B cell (primary cell): ENCODE measurements at regions not wholly inside any gene's neighbourhood (a gene's known extent, or its start where the extent isn't known, plus 50 kb on each side); places are given as distances from the start of the nearest gene placed in this dataset.

Experiments used
- ATAC-seq: fragments of 200-7000 bp; cut with Tn5 transposase; one replicate; pipeline ENCODE4 v1.10.0; 2021; ENCODE audit warnings: low read depth, mild to moderate bottlenecking, moderate number of reproducible peaks, moderate library complexity
- CTCF ChIA-PET: fragments of 350-600 bp; sonication (Branson Sonifier 250); formaldehyde crosslinking; loops from one replicate; lab custom pipeline; 2021; ENCODE audit warnings: antibody characterized with exemption, inconsistent platforms; lab: Charles Lee
- POLR2A ChIA-PET: fragments of 350-600 bp; sonication (Branson Sonifier 250); formaldehyde crosslinking; loops from one replicate; lab custom pipeline; 2021; ENCODE audit warnings: antibody characterized with exemption; lab: Charles Lee
- DNase-seq: peaks from one replicate; pipeline ENCODE4 v3.0.0; 2013
- H2AFZ ChIP-seq: 2 replicates; pipeline ENCODE4 v1.6.1; 2012; ENCODE audit warnings: mild to moderate bottlenecking, low read depth, low read length; ENCODE audit not compliant: insufficient read depth, poor library complexity, severe bottlenecking
- H3K27ac ChIP-seq, 2 donors: 1 replicate in 1 of 2; 2 replicates in 1 of 2; pipeline ENCODE4 v1.5.1; 2012 to 2013; ENCODE audit warnings: low read length in 2 of 2, mild to moderate bottlenecking in 2 of 2, moderate library complexity in 1 of 2
- H3K27me3 ChIP-seq, 4 experiments: fragments of 200-600 bp in 1 of 4; sonication (generic) in 1 of 4; replicated peaks in 1 of 4; 1 replicate in 2 of 4; 2 replicates in 2 of 4; pipeline versions ENCODE4 v1.6.1 to v1.7.0; 2013 to 2016; ENCODE audit warnings: low read length in 3 of 4, mild to moderate bottlenecking in 2 of 4, mixed read lengths in 1 of 4, moderate library complexity in 1 of 4; ENCODE audit not compliant: insufficient read depth in 4 of 4, control insufficient read depth in 3 of 4; ENCODE audit errors: control extremely low read depth in 1 of 4
- H3K36me3 ChIP-seq, 2 experiments: replicated peaks in 1 of 2; 1 replicate in 1 of 2; 2 replicates in 1 of 2; pipeline versions ENCODE4 v1.6.1 to v1.7.1; 2013; ENCODE audit warnings: low read length in 1 of 2; ENCODE audit not compliant: insufficient read depth in 2 of 2, control insufficient read depth in 1 of 2; ENCODE audit errors: control extremely low read depth in 1 of 2, extremely low read depth in 1 of 2
- H3K4me1 ChIP-seq, 2 donors: fragments of 200-600 bp in 1 of 2; sonication (generic) in 1 of 2; 1 replicate in 1 of 2; 2 replicates in 1 of 2; pipeline versions ENCODE4 v1.5.1 to v1.6.1; 2013 to 2017; ENCODE audit warnings: low read length in 2 of 2; ENCODE audit not compliant: control insufficient read depth in 2 of 2, insufficient read depth in 2 of 2
- H3K4me2 ChIP-seq: replicated peaks from 2 replicates; pipeline ENCODE3; 2012; ENCODE audit warnings: mild to moderate bottlenecking, low read depth, low read length; ENCODE audit not compliant: poor library complexity, severe bottlenecking
- H3K4me3 ChIP-seq, 5 experiments: fragments of 200-600 bp in 1 of 5; sonication (generic) in 1 of 5; 1 replicate in 3 of 5; 2 replicates in 2 of 5; pipeline versions ENCODE4 v1.5.1 to v1.7.0; 2011 to 2016; ENCODE audit warnings: low read length in 4 of 5, mild to moderate bottlenecking in 4 of 5, low read depth in 2 of 5, control low read depth in 1 of 5, moderate library complexity in 1 of 5; ENCODE audit not compliant: insufficient read depth in 1 of 5; ENCODE audit errors: control extremely low read depth in 1 of 5, extremely low read depth in 1 of 5
- H3K79me2 ChIP-seq: fragments of 200-600 bp; sonication (generic); one replicate; pipeline ENCODE4 v1.6.0; 2016; ENCODE audit warnings: low read length; ENCODE audit not compliant: control insufficient read depth, insufficient read depth
- H3K9ac ChIP-seq: fragments of 200-600 bp; sonication (generic); 2 replicates; pipeline ENCODE4 v1.6.1; 2017; ENCODE audit warnings: mild to moderate bottlenecking, low read length, moderate library complexity
- H3K9me3 ChIP-seq, 3 donors: one replicate each; pipeline versions ENCODE4 v1.6.1 to v1.7.1; 2013; ENCODE audit warnings: low read length in 2 of 3; ENCODE audit not compliant: control insufficient read depth in 2 of 3, insufficient read depth in 1 of 3; ENCODE audit errors: control extremely low read depth in 1 of 3
- H4K20me1 ChIP-seq: 2 replicates; pipeline ENCODE4 v1.6.0; 2012; ENCODE audit warnings: mild to moderate bottlenecking, low read length; ENCODE audit not compliant: insufficient read depth, control insufficient read depth, poor library complexity, severe bottlenecking
- H3K27ac Mint-ChIP-seq: one replicate; pipeline ENCODE4 v1.8.0; 2021; ENCODE audit warnings: mixed read lengths
- H3K27me3 Mint-ChIP-seq: one replicate; pipeline ENCODE4 v1.8.0; 2021; ENCODE audit warnings: mixed read lengths
- H3K4me1 Mint-ChIP-seq: one replicate; pipeline ENCODE4 v1.8.0; 2021; ENCODE audit warnings: mixed read lengths
- H3K4me3 Mint-ChIP-seq: one replicate; pipeline ENCODE4 v1.8.0; 2021; ENCODE audit warnings: mixed read lengths
- H3K9me3 Mint-ChIP-seq: one replicate; pipeline ENCODE4 v1.8.0; 2022; ENCODE audit warnings: mixed read lengths; ENCODE audit not compliant: insufficient read depth
- CTCF ChIP-seq: fragments of 200-600 bp; IDR thresholded peaks from one replicate; pipeline ENCODE4 v1.8.0; 2022; ENCODE audit warnings: antibody characterized with exemption, mild to moderate bottlenecking
- EZH2 ChIP-seq: IDR thresholded peaks from 2 replicates; pipeline ENCODE4 v1.6.1; 2012; ENCODE audit warnings: borderline replicate concordance, low read depth, mild to moderate bottlenecking, moderate library complexity, low read length; ENCODE audit not compliant: insufficient read depth, poor library complexity, severe bottlenecking
- whole genome bisulfite sequencing: methylation state at CpG from one replicate; pipeline ENCODE4 v1.1.5; 2013; ENCODE audit warnings: missing lambda C conversion rate; ENCODE audit not compliant: insufficient coverage; 5-methylcytosine and 5-hydroxymethylcytosine counted together
- intact Hi-C: fragments of 100-400 bp; cut with micrococcal nuclease; formaldehyde crosslinking; loops from one replicate; pipeline ENCODE4 v1.10.0; 2022

- Histone ChIP-seq H3K4me3 (no peak overlapping the region), H3K27me3 (no peaks in the 10 kb centered on the region), H3K9ac (no peak overlapping the region), H3K4me2 (no peak overlapping the region), H3K27ac (no peak overlapping the region), H4K20me1 (no peaks in the 10 kb centered on the region), H3K36me3 (no peaks in the 10 kb centered on the region), H3K79me2 (no peaks in the 10 kb centered on the region), H3K4me1 (no peaks in the 10 kb centered on the region), H3K9me3 (no peaks in the 10 kb centered on the region), H2AFZ (no peak overlapping the region)
- no peaks in the 10 kb centered on the region for H3K9me3 Mint-ChIP-seq
- DNase-seq (no peak), ATAC-seq (no peak)
- no peaks in the 10 kb centered on the region for H3K27me3 Mint-ChIP-seq
- CTCF ChIA-PET, result no interaction called here
- TF ChIP-seq EZH2, result no peak
- no peak for TF ChIP-seq CTCF
- no peak overlapping the region for H3K27ac Mint-ChIP-seq
- no peak overlapping the region for H3K4me3 Mint-ChIP-seq
- POLR2A ChIA-PET, result no interaction called here
- intact Hi-C loops, result no loop called here
- no peaks in the 10 kb centered on the region for H3K4me1 Mint-ChIP-seq
Measured at GRCh38 chrX:125742811-125743210, 423.1 kb downstream of the TEX13C start.

- H3K4me3 ChIP-seq, result no peak overlapping the region
- ChIA-PET POLR2A (no interaction called here), CTCF (no interaction called here)
- H3K27me3 Mint-ChIP-seq, result no peaks in the 10 kb centered on the region
- H3K9ac ChIP-seq, result no peak overlapping the region
- no peaks in the 10 kb centered on the region for H3K4me1 Mint-ChIP-seq
- H3K4me2 ChIP-seq, result no peak overlapping the region
- no peak overlapping the region for H3K27ac ChIP-seq
- no CpG with 5 or more reads among the region's 3 CpGs for WGBS
- DNase-seq (no peak), ATAC-seq (no peak)
- H3K79me2 ChIP-seq, result no peaks in the 10 kb centered on the region
- H3K27me3 ChIP-seq, result no peaks in the 10 kb centered on the region
- no peak overlapping the region for H3K4me3 Mint-ChIP-seq
- no peaks in the 10 kb centered on the region for H4K20me1 ChIP-seq
- TF ChIP-seq EZH2 (no peak), CTCF (no peak)
- no peaks in the 10 kb centered on the region for H3K9me3 ChIP-seq
- no peaks in the 10 kb centered on the region for H3K9me3 Mint-ChIP-seq
- intact Hi-C loops, result no loop called here
- H3K4me1 ChIP-seq, result no peaks in the 10 kb centered on the region
- H3K36me3 ChIP-seq, result no peaks in the 10 kb centered on the region
- no peak overlapping the region for H2AFZ ChIP-seq
- no peak overlapping the region for H3K27ac Mint-ChIP-seq
Measured at GRCh38 chrX:125744914-125745313, 421.2 kb downstream of the DCAF12L2 start.
